Osteoblast (primary cell): ENCODE measurements at regions not wholly inside any gene's neighbourhood (a gene's known extent, or its start where the extent isn't known, plus 50 kb on each side); places are given as distances from the start of the nearest gene placed in this dataset.

Experiments
- DNase-seq: peaks from one replicate; pipeline ENCODE4 v3.0.0; 2011; ENCODE audit warnings: low spot score, mixed read lengths; ENCODE audit not compliant: insufficient read length; ENCODE audit errors: missing footprints
- H2AFZ ChIP-seq: 2 replicates; pipeline ENCODE4 v1.6.0; 2011; ENCODE audit warnings: mild to moderate bottlenecking, low read length
- H3K27ac ChIP-seq: 2 replicates; pipeline ENCODE4 v1.5.1; 2011; ENCODE audit warnings: mild to moderate bottlenecking, low read depth, low read length, moderate library complexity
- H3K27me3 ChIP-seq: 2 replicates; pipeline ENCODE4 v1.6.0; 2012; ENCODE audit warnings: mild to moderate bottlenecking, control low read depth, inconsistent platforms, low read length, moderate library complexity; ENCODE audit not compliant: insufficient read depth
- H3K36me3 ChIP-seq: 2 replicates; pipeline ENCODE4 v1.5.1; 2011; ENCODE audit warnings: mild to moderate bottlenecking, low read length, control low read depth, moderate library complexity; ENCODE audit not compliant: insufficient read depth
- H3K4me1 ChIP-seq: 2 replicates; pipeline ENCODE4 v1.5.1; 2011; ENCODE audit warnings: mild to moderate bottlenecking, low read length, control low read depth, moderate library complexity; ENCODE audit not compliant: insufficient read depth
- H3K4me2 ChIP-seq: 2 replicates; pipeline ENCODE4 v1.6.0; 2011; ENCODE audit warnings: mild to moderate bottlenecking, low read length; ENCODE audit not compliant: insufficient read depth
- H3K4me3 ChIP-seq: fragments of 200-600 bp; sonication (generic); 3 replicates; pipeline ENCODE4 v1.5.1; 2012; ENCODE audit warnings: mild to moderate bottlenecking, low read length, inconsistent platforms; ENCODE audit not compliant: insufficient read depth
- H3K79me2 ChIP-seq: 2 replicates; pipeline ENCODE4 v1.6.0; 2012; ENCODE audit warnings: mild to moderate bottlenecking, low read length, control low read depth, inconsistent platforms; ENCODE audit not compliant: insufficient read depth
- H3K9me3 ChIP-seq: 2 replicates; pipeline ENCODE4 v1.5.1; 2011; ENCODE audit warnings: low read depth, low read length, control low read depth
- H4K20me1 ChIP-seq: 2 replicates; pipeline ENCODE4 v1.6.0; 2012; ENCODE audit warnings: mild to moderate bottlenecking, low read length, control low read depth; ENCODE audit not compliant: insufficient read depth
- TF ChIP-seq, protein P1 (sequence below): IDR thresholded peaks from 2 replicates; pipeline ENCODE4 v1.5.1; 2011; ENCODE audit warnings: mild to moderate bottlenecking, low read depth, low read length, moderate library complexity; ENCODE audit errors: extremely low read depth

- Histone ChIP-seq H3K27ac (no peak overlapping the region), H3K4me2 (no peak overlapping the region), H3K4me1 (no peaks in the 10 kb centered on the region), H3K27me3 (no peaks in the 10 kb centered on the region), H4K20me1 (no peaks in the 10 kb centered on the region), H3K9me3 (no peaks in the 10 kb centered on the region), H3K4me3 (no peak overlapping the region), H2AFZ (no peak overlapping the region), H3K36me3 (no peaks in the 10 kb centered on the region), H3K79me2 (no peaks in the 10 kb centered on the region)
- no peak for DNase-seq
- TF ChIP-seq, protein P1, sequence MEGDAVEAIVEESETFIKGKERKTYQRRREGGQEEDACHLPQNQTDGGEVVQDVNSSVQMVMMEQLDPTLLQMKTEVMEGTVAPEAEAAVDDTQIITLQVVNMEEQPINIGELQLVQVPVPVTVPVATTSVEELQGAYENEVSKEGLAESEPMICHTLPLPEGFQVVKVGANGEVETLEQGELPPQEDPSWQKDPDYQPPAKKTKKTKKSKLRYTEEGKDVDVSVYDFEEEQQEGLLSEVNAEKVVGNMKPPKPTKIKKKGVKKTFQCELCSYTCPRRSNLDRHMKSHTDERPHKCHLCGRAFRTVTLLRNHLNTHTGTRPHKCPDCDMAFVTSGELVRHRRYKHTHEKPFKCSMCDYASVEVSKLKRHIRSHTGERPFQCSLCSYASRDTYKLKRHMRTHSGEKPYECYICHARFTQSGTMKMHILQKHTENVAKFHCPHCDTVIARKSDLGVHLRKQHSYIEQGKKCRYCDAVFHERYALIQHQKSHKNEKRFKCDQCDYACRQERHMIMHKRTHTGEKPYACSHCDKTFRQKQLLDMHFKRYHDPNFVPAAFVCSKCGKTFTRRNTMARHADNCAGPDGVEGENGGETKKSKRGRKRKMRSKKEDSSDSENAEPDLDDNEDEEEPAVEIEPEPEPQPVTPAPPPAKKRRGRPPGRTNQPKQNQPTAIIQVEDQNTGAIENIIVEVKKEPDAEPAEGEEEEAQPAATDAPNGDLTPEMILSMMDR = no peak
These were observed 395.4 kb upstream of the ATP5MC3 start for GRCh38 chr2:175576875-175577274.

GRCh38 chr2:175576270-175576669 is 394.8 kb upstream of the ATP5MC3 start:
- Histone ChIP-seq H3K27me3 (no peaks in the 10 kb centered on the region), H3K36me3 (no peaks in the 10 kb centered on the region), H3K4me3 (no peak overlapping the region), H3K9me3 (no peaks in the 10 kb centered on the region), H4K20me1 (no peaks in the 10 kb centered on the region), H3K27ac (no peak overlapping the region), H3K79me2 (no peaks in the 10 kb centered on the region), H3K4me2 (no peak overlapping the region), H2AFZ (no peak overlapping the region), H3K4me1 (no peaks in the 10 kb centered on the region)
- TF ChIP-seq, protein P1 = no peak
- no peak for DNase-seq

DNA sequence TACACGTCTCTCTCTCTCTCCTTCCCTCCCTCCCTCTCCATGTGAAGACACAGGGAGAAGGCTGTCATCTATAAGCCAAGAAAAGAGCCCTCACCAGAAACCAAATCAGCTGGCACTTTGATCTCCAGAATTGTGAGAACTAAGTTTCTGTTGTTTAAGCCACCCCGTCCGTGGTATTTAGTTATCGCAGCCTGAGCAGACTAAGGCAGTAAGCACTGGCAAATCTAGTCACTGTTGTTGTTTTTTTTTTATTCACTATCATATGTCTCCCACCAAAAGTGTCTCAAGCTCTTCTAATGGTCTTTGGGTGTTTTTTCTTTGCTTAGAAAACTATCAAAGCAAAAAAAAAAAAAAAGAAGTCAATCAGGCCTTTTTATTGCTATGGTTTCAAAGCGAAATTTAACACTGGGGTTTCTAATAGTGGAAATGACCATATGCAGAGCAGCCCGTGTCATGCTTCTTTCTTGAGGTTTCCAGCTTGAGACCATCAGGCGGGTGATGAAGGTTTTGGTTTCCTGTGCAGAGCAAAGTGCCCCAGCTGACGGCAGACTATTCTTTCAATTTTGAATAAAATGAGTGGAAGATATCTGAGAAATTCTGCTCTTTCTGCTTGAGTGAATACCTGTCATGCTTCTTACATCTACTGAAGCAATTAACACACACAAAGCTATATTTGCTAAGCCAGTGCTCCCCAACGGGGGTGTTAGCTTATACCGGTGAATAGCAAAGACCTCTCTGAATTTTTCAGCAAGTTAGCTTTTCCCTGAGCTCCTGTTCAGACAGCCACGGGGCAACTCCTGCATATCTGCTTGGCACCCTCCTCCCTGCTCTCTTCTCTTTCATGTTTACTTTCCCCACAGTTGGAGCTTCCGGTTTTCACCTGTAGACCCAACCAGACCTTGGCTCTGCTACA is 394.1 kb upstream of the ATP5MC3 start:
- Histone ChIP-seq H2AFZ (no peak overlapping the region), H3K9me3 (no peaks in the 10 kb centered on the region), H3K4me1 (no peaks in the 10 kb centered on the region), H3K27ac (no peak overlapping the region), H3K36me3 (no peaks in the 10 kb centered on the region), H4K20me1 (no peaks in the 10 kb centered on the region), H3K4me3 (no peak overlapping the region), H3K27me3 (no peaks in the 10 kb centered on the region), H3K4me2 (no peak overlapping the region), H3K79me2 (no peaks in the 10 kb centered on the region)
- no peak for DNase-seq
- TF ChIP-seq, protein P1 = no peak

DNA sequence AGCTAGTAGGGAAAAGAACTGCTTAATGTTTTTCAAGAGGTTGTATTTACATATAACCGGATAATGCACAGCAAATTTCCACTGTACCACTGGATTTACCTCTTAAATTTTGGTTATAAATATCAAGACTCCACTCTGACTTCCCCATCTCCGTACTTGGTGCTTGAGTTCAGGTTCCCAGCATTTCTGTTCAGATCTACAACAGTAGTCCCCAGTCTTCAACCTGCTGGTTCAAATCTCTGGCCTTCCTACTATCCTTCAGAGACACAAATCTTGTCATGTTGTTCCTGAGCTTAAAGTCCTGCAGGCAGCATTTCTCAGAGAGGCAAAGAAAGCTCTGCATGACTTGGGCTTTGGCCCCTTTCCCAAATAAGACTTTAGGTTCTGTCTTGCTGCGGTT is 392.6 kb upstream of the ATP5MC3 start:
- H3K9me3 ChIP-seq = no peaks in the 10 kb centered on the region
- no peak for DNase-seq
- no peaks in the 10 kb centered on the region for H3K36me3 ChIP-seq
- no peak overlapping the region for H3K27ac ChIP-seq
- H3K27me3 ChIP-seq = no peaks in the 10 kb centered on the region
- H3K4me2 ChIP-seq = no peak overlapping the region
- H3K4me1 ChIP-seq = no peaks in the 10 kb centered on the region
- H4K20me1 ChIP-seq = no peaks in the 10 kb centered on the region
- no peak overlapping the region for H3K4me3 ChIP-seq
- no peak overlapping the region for H2AFZ ChIP-seq
- TF ChIP-seq, protein P1 = no peak
- H3K79me2 ChIP-seq = no peaks in the 10 kb centered on the region
